Aorta (tissue), 5 donors: ENCODE measurements at regions not wholly inside any gene's neighbourhood (a gene's known extent, or its start where the extent isn't known, plus 50 kb on each side); places are given as distances from the start of the nearest gene placed in this dataset.
A peak's percentile ranks its signal among the peaks of the same experiment; 100 is the strongest.

Source experiments
- ATAC-seq: fragments of 200-7000 bp; cut with Tn5 transposase; one replicate; pipeline ENCODE4 v1.9.1; 2022; ENCODE audit warnings: moderate library complexity; ENCODE audit not compliant: low FRiP score
- DNase-seq, 2 donors: peaks; one replicate each; pipeline ENCODE4 v3.0.0-alpha.2; 2020
- H3K27ac ChIP-seq, 2 donors: one replicate each; pipeline ENCODE4 v1.5.1; 2013; ENCODE audit warnings: low read length in 2 of 2, mild to moderate bottlenecking in 2 of 2, moderate library complexity in 2 of 2, control low read depth in 1 of 2, inconsistent platforms in 1 of 2, low read depth in 1 of 2
- H3K27me3 ChIP-seq, 2 donors: one replicate each; pipeline ENCODE4 v1.6.1; 2013; ENCODE audit warnings: control low read depth in 1 of 2, low read length in 1 of 2, mild to moderate bottlenecking in 1 of 2, moderate library complexity in 1 of 2; ENCODE audit not compliant: insufficient read depth in 2 of 2, control insufficient read depth in 1 of 2
- H3K36me3 ChIP-seq, 2 donors: one replicate each; pipeline ENCODE4 v1.6.1; 2013; ENCODE audit warnings: control low read depth in 1 of 2, low read length in 1 of 2, mild to moderate bottlenecking in 1 of 2; ENCODE audit not compliant: insufficient read depth in 2 of 2, control insufficient read depth in 1 of 2
- H3K4me1 ChIP-seq, 2 donors: one replicate each; pipeline ENCODE4 v1.6.1; 2013; ENCODE audit warnings: low read length in 2 of 2, control low read depth in 1 of 2, mild to moderate bottlenecking in 1 of 2, moderate library complexity in 1 of 2; ENCODE audit not compliant: insufficient read depth in 2 of 2, control insufficient read depth in 1 of 2
- H3K4me3 ChIP-seq, 2 donors: one replicate each; pipeline ENCODE4 v1.5.1; 2013; ENCODE audit warnings: low read length in 2 of 2, control low read depth in 1 of 2, mild to moderate bottlenecking in 1 of 2
- H3K9me3 ChIP-seq: one replicate; pipeline ENCODE4 v1.6.1; 2013; ENCODE audit warnings: mild to moderate bottlenecking, low read length; ENCODE audit not compliant: control insufficient read depth
- WGBS, 2 donors: extraction: QIAGEN DNeasy Blood & Tissue Kit; methylation state at CpG; one replicate each; pipeline ENCODE4 v1.1.7; 2013; 5-methylcytosine and 5-hydroxymethylcytosine counted together
- intact Hi-C, 2 donors: fragments of 100-400 bp; cut with DNase I; formaldehyde crosslinking; loops; one replicate each; pipeline versions ENCODE4 v1.14.2 to v1.15.0; 2022
- donor health status: healthy with polysubstance abuse.
- donor health status: Bipolar disorder and iron deficiency.
- donor health status: DM: no; HTN: no; CAD: no.
- donor health status: DM: no; HTN: no; CAD: no.
- donor health status: DM: yes; HTN: yes; CAD: no.

- Histone ChIP-seq H3K36me3 (no peaks in the 10 kb centered on the region), H3K4me3 (no peak overlapping the region), H3K27ac (no peak overlapping the region), H3K9me3 (no peaks in the 10 kb centered on the region), H3K4me1 (no peaks in the 10 kb centered on the region), H3K27me3 (peaks cover 0 to 2% of the 10 kb centered on the region in 2 donors)
- no peak for DNase-seq
- WGBS, 2 donors = 82 to 89% methylated on average over 4 of the region's 4 CpGs
- intact Hi-C loops = no loop called here
- ATAC-seq = no peak
These were observed 1059.0 kb downstream of the TUSC7 start for GRCh38 chr3:117768581-117768980.

- Histone ChIP-seq H3K4me1 (no peaks in the 10 kb centered on the region), H3K27ac (no peak overlapping the region), H3K9me3 (peaks cover 3% of the 10 kb centered on the region), H3K27me3 (no peaks in the 10 kb centered on the region), H3K4me3 (no peak overlapping the region), H3K36me3 (no peaks in the 10 kb centered on the region)
- no peak for ATAC-seq
- DNase-seq = no peak
- intact Hi-C loops = no loop called here
These were observed 1064.6 kb downstream of the TUSC7 start for GRCh38 chr3:117774130-117774529.

GRCh38 chr3:117786349-117786748 is 1076.8 kb downstream of the TUSC7 start:
- H3K9me3 ChIP-seq = no peaks in the 10 kb centered on the region
- no peaks in the 10 kb centered on the region for H3K36me3 ChIP-seq
- WGBS, 2 donors = 38 to 60% methylated on average over 2 of the region's 2 CpGs
- DNase-seq (no peak), ATAC-seq (no peak)
- H3K4me1 ChIP-seq = no peaks in the 10 kb centered on the region
- no peak overlapping the region for H3K4me3 ChIP-seq
- intact Hi-C loops = no loop called here
- no peak overlapping the region for H3K27ac ChIP-seq
- no peaks in the 10 kb centered on the region for H3K27me3 ChIP-seq

GRCh38 chr3:117788061-117788460 is 1078.5 kb downstream of the TUSC7 start:
- Histone ChIP-seq H3K36me3 (no peaks in the 10 kb centered on the region), H3K27ac (no peak overlapping the region), H3K9me3 (no peaks in the 10 kb centered on the region), H3K4me3 (no peak overlapping the region), H3K27me3 (no peaks in the 10 kb centered on the region), H3K4me1 (no peaks in the 10 kb centered on the region)
- ATAC-seq (peak; percentile 26), DNase-seq (peak in 1 of 2 donors; percentile 55)
- intact Hi-C loops = no loop called here

- Histone ChIP-seq H3K27me3 (no peaks in the 10 kb centered on the region), H3K4me3 (no peak overlapping the region), H3K36me3 (no peaks in the 10 kb centered on the region), H3K9me3 (no peaks in the 10 kb centered on the region), H3K27ac (no peak overlapping the region), H3K4me1 (no peaks in the 10 kb centered on the region)
- DNase-seq (no peak), ATAC-seq (no peak)
- 90% methylated on average over 3 of the region's 3 CpGs for WGBS, 2 donors
- intact Hi-C loops = no loop called here
These were observed 1078.9 kb downstream of the TUSC7 start for GRCh38 chr3:117788506-117788905.

- intact Hi-C loops = no loop called here
- DNase-seq (no peak), ATAC-seq (no peak)
- 94 to 96% methylated on average over 2 of the region's 2 CpGs for WGBS, 2 donors
- H3K27ac ChIP-seq = no peak overlapping the region
- H3K4me3 ChIP-seq = no peak overlapping the region
- H3K9me3 ChIP-seq = no peaks in the 10 kb centered on the region
- no peaks in the 10 kb centered on the region for H3K27me3 ChIP-seq
- no peaks in the 10 kb centered on the region for H3K36me3 ChIP-seq
- no peaks in the 10 kb centered on the region for H3K4me1 ChIP-seq
These were observed 1080.8 kb downstream of the TUSC7 start for GRCh38 chr3:117790235-117790987.

GRCh38 chr3:117793622-117794265 is 1084.2 kb downstream of the TUSC7 start:
- Histone ChIP-seq H3K27ac (no peak overlapping the region), H3K9me3 (no peaks in the 10 kb centered on the region), H3K4me3 (no peak overlapping the region), H3K27me3 (no peaks in the 10 kb centered on the region), H3K36me3 (no peaks in the 10 kb centered on the region), H3K4me1 (no peaks in the 10 kb centered on the region)
- intact Hi-C loops = no loop called here
- ATAC-seq (no peak), DNase-seq (no peak)
- WGBS, 2 donors = 34 to 40% methylated on average over 8 of the region's 8 CpGs

GRCh38 chr3:117798221-117798620 is 1088.6 kb downstream of the TUSC7 start:
- H3K9me3 ChIP-seq = no peaks in the 10 kb centered on the region
- ATAC-seq = no peak

GRCh38 chr3:117798687-117799386 is 1089.3 kb downstream of the TUSC7 start:
- no peak overlapping the region for H3K27ac ChIP-seq
- H3K36me3 ChIP-seq = no peaks in the 10 kb centered on the region
- intact Hi-C loops = no loop called here
- no peak for DNase-seq
- H3K27me3 ChIP-seq = no peaks in the 10 kb centered on the region
- no peaks in the 10 kb centered on the region for H3K4me1 ChIP-seq
- WGBS, 2 donors = 79 to 81% methylated on average over 6 of the region's 6 CpGs
- peak; percentile 47 for ATAC-seq
- no peak overlapping the region for H3K4me3 ChIP-seq
- no peaks in the 10 kb centered on the region for H3K9me3 ChIP-seq

More at GRCh38 chr3:117798221-117798620, 1088.6 kb downstream of the TUSC7 start:
- no peaks in the 10 kb centered on the region for H3K4me1 ChIP-seq
- no peak overlapping the region for H3K27ac ChIP-seq
- H3K36me3 ChIP-seq = no peaks in the 10 kb centered on the region
- intact Hi-C loops = no loop called here
- DNase-seq = no peak
- WGBS, 2 donors = 63 to 66% methylated on average over 3 of the region's 3 CpGs
- no peak overlapping the region for H3K4me3 ChIP-seq
- no peaks in the 10 kb centered on the region for H3K27me3 ChIP-seq
